GM12878 (cell line): ENCODE measurements at regions not wholly inside any gene's neighbourhood (a gene's known extent, or its start where the extent isn't known, plus 50 kb on each side); places are given as distances from the start of the nearest gene placed in this dataset.

Experiments
- ATAC-seq: fragments of 200-7000 bp; cut with Tn5 transposase; 3 replicates; pipeline ENCODE4 v1.9.1; 2020; ENCODE audit warnings: mild to moderate bottlenecking, moderate library complexity
- BruUV-seq: library from RNA; stranded (reverse); fragments of 400-500 nt; replicated peaks from 2 replicates; lab custom pipeline; 2021; lab: Mats Ljungman, UMichigan
- CTCF ChIA-PET: fragments of 300-600 bp; sonication (Branson Sonifier 250); formaldehyde crosslinking; extraction: SDS; loops from one replicate; lab custom pipeline; 2021; ENCODE audit warnings: inconsistent platforms; lab: Yijun Ruan, JAX
- POLR2A ChIA-PET: fragments of 350-600 bp; formaldehyde crosslinking; extraction: SDS; loops from one replicate; lab custom pipeline; 2021; ENCODE audit warnings: inconsistent platforms; lab: Charles Lee
- RAD21 ChIA-PET: fragments of 300-600 bp; sonication (Branson Sonifier 250); formaldehyde crosslinking; loops from one replicate; lab custom pipeline; 2023; ENCODE audit warnings: antibody characterized with exemption; ENCODE audit not compliant: unreplicated experiment; lab: Charles Lee
- SMC1A ChIA-PET: fragments of 300-600 bp; sonication (Branson Sonifier 250); formaldehyde crosslinking; loops from one replicate; lab custom pipeline; 2023; ENCODE audit not compliant: unreplicated experiment, uncharacterized antibody; lab: Charles Lee
- DNase-seq: peaks from one replicate; pipeline ENCODE4 v3.0.0-alpha.2; 2011; ENCODE audit warnings: low read depth, low spot score
- FAIRE-seq: peaks from 3 replicates; lab custom pipeline; 2011; peaks lifted over from hg19 to GRCh38; lab: Jason Lieb, UNC
- H2AFZ ChIP-seq: 2 replicates; pipeline ENCODE4 v1.6.0; 2011; ENCODE audit warnings: low read depth, low read length, control low read depth; ENCODE audit not compliant: control insufficient read depth
- H3K27ac ChIP-seq: 2 replicates; pipeline ENCODE4 v1.5.1; 2011; ENCODE audit warnings: control low read depth; ENCODE audit not compliant: control insufficient read depth, insufficient read depth
- H3K27me3 ChIP-seq, 2 experiments: replicated peaks in 1 of 2; 2 replicates each; pipeline versions ENCODE4 v1.6.0 to v1.6.1; 2011; ENCODE audit warnings: low read length in 1 of 2; ENCODE audit not compliant: control insufficient read depth in 2 of 2, insufficient read depth in 2 of 2
- H3K36me3 ChIP-seq, 2 experiments: 2 replicates each; pipeline ENCODE4 v1.5.1; 2011; ENCODE audit warnings: low read length in 1 of 2; ENCODE audit not compliant: control insufficient read depth in 2 of 2, insufficient read depth in 2 of 2
- H3K4me1 ChIP-seq: 2 replicates; pipeline ENCODE4 v1.6.1; 2011; ENCODE audit warnings: mild to moderate bottlenecking, low read length, moderate library complexity, mixed read lengths; ENCODE audit not compliant: control insufficient read depth, insufficient read depth
- H3K4me2 ChIP-seq: 2 replicates; pipeline ENCODE4 v1.6.0; 2011; ENCODE audit warnings: control low read depth; ENCODE audit not compliant: control insufficient read depth, insufficient read depth
- H3K4me3 ChIP-seq: fragments of 200-600 bp; sonication (generic); 2 replicates; pipeline ENCODE4 v1.5.1; 2016
- H3K79me2 ChIP-seq: 2 replicates; pipeline ENCODE4 v1.6.0; 2011; ENCODE audit warnings: low read length; ENCODE audit not compliant: control insufficient read depth, insufficient read depth
- H3K9ac ChIP-seq: 2 replicates; pipeline ENCODE4 v1.8.0; 2011; ENCODE audit warnings: low read length, control low read depth, mixed read lengths; ENCODE audit not compliant: control insufficient read depth, insufficient read depth
- H3K9me3 ChIP-seq: replicated peaks from 3 replicates; pipeline ENCODE4 v1.5.1; 2011; ENCODE audit warnings: mild to moderate bottlenecking, low read length; ENCODE audit not compliant: control insufficient read depth, insufficient read depth
- H4K20me1 ChIP-seq: 2 replicates; pipeline ENCODE4 v1.6.0; 2011; ENCODE audit not compliant: control insufficient read depth, insufficient read depth
- BCL11A ChIP-seq: IDR thresholded peaks from 2 replicates; pipeline ENCODE4 v1.6.1; 2011; ENCODE audit warnings: low read depth, low read length
- CBX5 ChIP-seq: sonication (generic); IDR thresholded peaks from 2 replicates; pipeline ENCODE4 v1.6.1; 2016; ENCODE audit warnings: low read depth, moderate library complexity, mild to moderate bottlenecking, inconsistent platforms
- GATAD2B ChIP-seq: fragments of 450-650 bp; conservative IDR thresholded peaks from 2 replicates; pipeline ENCODE4 v1.6.1; 2017; ENCODE audit warnings: low read depth, mild to moderate bottlenecking, moderate library complexity
- IKZF1 ChIP-seq: fragments of 450-650 bp; conservative IDR thresholded peaks from 2 replicates; pipeline ENCODE4 v1.6.1; 2017; ENCODE audit warnings: antibody characterized with exemption, mild to moderate bottlenecking
- NFXL1 ChIP-seq: fragments of 450-650 bp; IDR thresholded peaks from 2 replicates; pipeline ENCODE4 v1.6.1; 2017; ENCODE audit warnings: antibody characterized with exemption, mild to moderate bottlenecking, borderline replicate concordance
- RBBP5 ChIP-seq: fragments of 200-600 bp; sonication (generic); conservative IDR thresholded peaks from 2 replicates; pipeline ENCODE4 v1.6.1; 2016
- SREBF2 ChIP-seq: IDR thresholded peaks from 2 replicates; pipeline ENCODE4 v1.6.1; 2012; ENCODE audit warnings: mild to moderate bottlenecking, low read length
- ZBTB40 ChIP-seq: fragments of 450-650 bp; IDR thresholded peaks from 2 replicates; pipeline ENCODE4 v1.6.1; 2016; ENCODE audit warnings: mild to moderate bottlenecking, moderate library complexity, borderline replicate concordance
- ZNF217 ChIP-seq: fragments of 450-650 bp; IDR thresholded peaks from 2 replicates; pipeline ENCODE4 v1.6.1; 2017; ENCODE audit warnings: antibody characterized with exemption, mild to moderate bottlenecking
- in situ Hi-C: fragments of 300-500 bp; cut with MboI; formaldehyde crosslinking; loops from 9 replicates; pipeline ENCODE4 v1.14.3; 2018; ENCODE audit warnings: mixed read lengths
- intact Hi-C: fragments of 100-400 bp; cut with micrococcal nuclease; formaldehyde crosslinking; loops from one replicate; pipeline ENCODE4 v1.14.2; 2022; ENCODE audit not compliant: unreplicated experiment

GRCh38 chr15:47934342-47934741, 186.4 kb upstream of the SLC24A5 start (continued):
- TF ChIP-seq ZBTB40 (no peak), IKZF1 (no peak)

GRCh38 chr15:47937834-47938233, 183.0 kb upstream of the SLC24A5 start:
- Histone ChIP-seq H3K9ac (no peak overlapping the region), H3K36me3 (no peaks in the 10 kb centered on the region), H3K4me2 (no peak overlapping the region), H3K9me3 (no peaks in the 10 kb centered on the region), H2AFZ (no peak overlapping the region), H3K27me3 (no peaks in the 10 kb centered on the region), H4K20me1 (no peaks in the 10 kb centered on the region), H3K4me1 (no peaks in the 10 kb centered on the region), H3K27ac (no peak overlapping the region), H3K79me2 (no peaks in the 10 kb centered on the region), H3K4me3 (no peak overlapping the region)
- CTCF ChIA-PET, result no interaction called here
- DNase-seq (no peak), FAIRE-seq (no peak), ATAC-seq (no peak)
- RAD21 ChIA-PET, result interaction anchor here (1.4 kb wide), 1 partner anchor 50 kb away, joined by 3 read pairs; no protein-coding TSS in a partner anchor
- SMC1A ChIA-PET, result no interaction called here
- no TSS peak for BruUV-seq
- in situ Hi-C loops, result no loop called here
- POLR2A ChIA-PET, result no interaction called here
- intact Hi-C loops, result no loop called here
- no peak for TF ChIP-seq BCL11A
- no peak for TF ChIP-seq ZNF217
- TF ChIP-seq GATAD2B, result no peak
- no peak for TF ChIP-seq CBX5
- TF ChIP-seq SREBF2, result no peak
- no peak for TF ChIP-seq RBBP5
- TF ChIP-seq NFXL1, result no peak
